ENCODE measurements at regions not wholly inside any gene's neighbourhood (a gene's known extent, or its start where the extent isn't known, plus 50 kb on each side); places are given as distances from the start of the nearest gene placed in this dataset.
"Not testable (repeated sequence)": the region's sequence is repeated elsewhere in the genome, so short reads cannot be mapped to it uniquely, and the experiment has no call there.

DNA sequence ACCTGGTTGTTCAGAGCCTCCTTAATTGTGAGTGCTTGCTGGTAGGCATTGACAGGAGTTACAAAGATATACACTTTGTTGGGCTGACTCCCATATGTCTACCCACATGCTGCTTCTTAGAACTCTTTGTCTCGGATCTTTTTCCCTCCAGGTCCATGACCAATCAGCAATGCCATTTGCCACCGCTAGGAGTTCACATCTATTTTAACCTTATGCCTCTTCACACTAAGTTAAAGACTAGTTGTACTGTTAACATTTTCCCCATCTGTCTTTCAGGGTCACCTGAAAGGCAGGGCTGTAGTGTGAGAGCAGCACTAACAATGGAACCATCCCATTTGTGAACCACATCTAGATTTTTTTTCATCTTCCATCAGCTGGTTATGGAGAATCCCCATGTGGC lies 226.7 kb upstream of the NPY start:
- DNase-seq: no peak

DNA sequence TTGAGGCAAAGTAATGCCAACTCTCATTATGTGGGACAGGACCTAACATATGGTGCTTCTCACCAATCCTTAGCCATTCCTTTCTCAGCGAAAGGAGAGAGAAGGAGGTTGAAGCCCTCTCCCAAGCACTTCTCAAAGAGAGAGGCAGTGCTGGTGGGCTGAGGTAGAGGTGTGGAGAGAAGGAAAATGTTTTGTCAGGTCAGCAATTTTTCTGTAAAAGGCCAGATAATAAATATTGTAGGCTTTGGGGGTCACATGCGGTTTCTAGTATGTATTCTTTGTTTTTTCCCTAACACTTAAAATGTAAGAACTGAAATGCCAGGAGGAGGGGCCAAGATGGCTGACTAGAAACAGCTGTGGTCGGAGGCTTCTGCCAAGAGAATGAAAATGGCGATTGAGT lies 225.0 kb upstream of the NPY start:
- no peak for DNase-seq

DNA sequence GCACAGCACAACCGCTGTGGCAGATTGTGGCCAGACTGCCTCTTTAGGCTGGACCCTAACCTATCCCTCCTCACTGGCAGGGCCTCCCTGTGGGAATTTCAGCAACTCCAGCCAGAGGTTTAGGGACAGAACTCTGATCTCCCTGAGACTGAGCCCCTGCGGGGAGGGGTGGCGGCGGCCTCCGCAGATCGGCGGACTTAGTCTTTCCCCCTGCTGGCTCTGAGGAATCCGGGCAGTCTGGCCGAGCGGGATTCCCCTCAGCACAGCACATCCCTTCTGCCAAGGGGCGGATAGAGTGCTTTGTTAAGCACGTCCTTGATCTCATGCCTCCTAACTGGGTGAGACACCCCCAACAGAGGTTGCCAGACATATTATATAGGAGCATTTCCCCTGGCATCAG lies 224.2 kb upstream of the NPY start:
- no peak for DNase-seq

DNA sequence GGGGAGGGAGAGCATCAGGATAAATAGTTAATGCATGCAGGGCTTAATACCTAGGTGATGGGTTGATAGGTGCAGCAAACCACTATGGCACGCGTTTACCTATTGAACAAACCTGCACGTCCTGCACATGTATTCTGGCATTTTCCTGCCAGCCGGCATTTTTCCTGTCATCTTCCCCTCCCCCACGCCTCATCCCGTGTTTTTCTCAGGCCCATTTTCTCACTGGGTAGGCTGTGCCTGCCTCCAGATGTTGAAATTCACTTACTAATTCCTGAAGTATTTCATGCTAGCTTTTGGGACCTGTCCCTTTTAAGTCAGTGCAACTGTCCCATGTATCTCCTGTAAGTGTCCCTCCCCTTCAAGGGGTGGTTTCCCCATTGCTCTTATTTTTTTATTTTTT lies 220.3 kb upstream of the NPY start:
- DNase-seq: no peak

DNA sequence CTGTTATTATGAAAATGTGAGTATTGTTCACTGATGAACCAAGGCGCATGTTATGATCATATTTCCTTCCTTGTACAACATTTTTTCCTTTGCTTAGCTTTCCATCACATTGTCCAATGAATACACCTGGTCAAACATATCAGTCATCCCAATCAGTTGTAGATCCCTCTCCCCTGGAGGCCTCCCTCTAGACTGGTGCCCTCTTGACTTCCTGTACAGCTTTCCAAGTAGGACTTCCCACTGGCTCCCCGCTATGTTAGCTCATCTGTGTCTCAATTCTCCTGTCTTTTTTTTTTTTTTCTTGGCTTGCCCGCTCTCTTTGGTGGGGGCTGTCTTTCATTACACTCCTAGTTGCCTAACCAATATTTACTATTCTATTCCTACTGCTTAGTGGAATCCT lies 214.2 kb upstream of the NPY start:
- DNase-seq: no peak

DNA sequence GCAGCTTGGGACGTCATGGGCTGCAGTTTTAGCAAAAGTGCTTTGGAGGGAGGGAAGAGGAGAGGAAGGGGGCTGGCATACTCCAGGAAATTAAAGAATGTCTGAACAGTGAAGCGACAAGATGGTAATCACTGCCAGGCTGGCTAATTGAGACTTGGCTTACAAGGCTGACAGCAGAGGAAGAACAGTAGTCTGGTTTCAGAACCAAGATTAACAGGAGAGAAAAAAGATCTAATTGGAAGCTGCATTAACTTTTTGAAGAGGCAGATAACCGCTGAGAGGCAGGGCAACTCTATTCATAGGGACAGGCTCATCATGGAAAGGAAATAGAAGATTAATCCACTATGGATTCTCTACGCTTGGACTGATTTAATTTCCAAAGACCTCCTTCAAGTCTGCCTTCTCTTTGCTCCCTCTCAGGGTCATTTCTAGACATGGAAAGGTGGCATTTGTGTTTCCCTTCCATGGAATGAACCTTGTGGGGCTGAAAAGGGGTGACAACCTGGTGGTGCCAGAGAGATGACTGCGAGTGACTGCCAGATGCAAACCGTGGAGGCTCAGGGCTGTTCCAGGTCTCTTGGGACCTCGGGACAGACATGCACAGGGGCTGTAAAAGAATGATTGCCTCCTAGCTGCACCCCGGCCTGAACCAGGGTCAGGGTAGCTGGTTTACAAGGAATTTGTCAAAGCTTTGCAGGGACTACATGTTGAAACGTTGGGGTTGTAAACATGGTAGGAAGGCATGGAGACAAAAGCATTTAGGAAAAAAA lies 210.2 kb upstream of the NPY start:
- no peak for DNase-seq

DNA sequence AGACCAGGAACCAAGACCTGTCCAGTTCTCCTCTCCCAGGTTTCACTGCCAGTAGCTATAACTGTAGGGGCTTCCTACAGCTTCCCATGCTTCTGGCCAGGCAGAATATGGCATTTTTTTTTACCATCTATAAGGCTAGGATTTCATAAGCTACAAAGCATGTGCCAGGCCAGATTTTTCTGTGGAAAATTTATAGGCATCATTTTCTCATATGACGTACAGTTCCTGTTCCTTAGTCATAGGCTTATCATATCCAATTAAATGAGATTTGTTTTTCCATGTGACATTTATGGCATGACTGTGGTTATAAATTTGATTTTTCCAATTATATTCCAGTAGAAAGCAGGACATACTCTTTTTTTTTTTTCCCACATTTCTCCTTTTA lies 208.6 kb upstream of the NPY start:
- peak; percentile 65 for DNase-seq

DNA sequence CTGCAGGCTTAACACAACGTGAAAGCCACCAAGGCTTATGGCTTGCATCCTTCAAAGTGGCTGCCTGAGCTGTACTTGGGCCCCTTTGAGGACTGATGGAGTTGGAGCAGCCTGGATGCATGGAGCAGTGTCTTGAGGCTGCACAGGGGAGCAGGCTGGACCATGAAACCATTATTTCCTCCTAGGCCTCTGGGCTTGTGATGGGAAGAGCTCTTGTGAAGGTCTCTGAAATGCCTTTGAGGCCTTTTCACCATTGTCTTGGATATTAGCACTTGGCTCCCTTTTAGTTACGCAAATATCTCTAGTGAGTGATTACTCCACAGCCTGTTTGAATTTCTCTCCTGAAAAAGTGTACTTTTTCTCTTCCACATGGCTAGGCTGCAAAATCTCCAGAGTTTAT lies 201.2 kb upstream of the NPY start:
- DNase-seq: no peak

DNA sequence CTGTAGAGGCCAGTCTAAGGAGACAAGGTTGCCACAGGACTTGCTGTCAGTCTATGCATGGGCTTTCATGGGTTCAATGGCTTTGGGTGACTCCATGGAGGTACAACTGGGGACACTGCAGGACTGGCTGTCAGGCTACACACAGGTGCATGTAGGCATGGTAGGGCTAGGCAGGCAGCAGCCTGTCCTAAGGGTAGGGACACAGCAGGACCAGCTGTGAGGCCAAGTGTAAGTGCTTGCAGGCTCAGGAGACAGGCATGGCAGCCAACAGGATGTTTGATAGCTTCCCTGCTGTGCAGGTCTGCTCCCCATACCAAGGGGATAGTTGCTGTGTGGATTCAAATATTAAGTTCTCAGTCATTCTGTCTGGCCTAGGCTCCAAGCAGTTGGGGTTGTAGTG lies 181.0 kb upstream of the NPY start:
- no peak for DNase-seq

DNA sequence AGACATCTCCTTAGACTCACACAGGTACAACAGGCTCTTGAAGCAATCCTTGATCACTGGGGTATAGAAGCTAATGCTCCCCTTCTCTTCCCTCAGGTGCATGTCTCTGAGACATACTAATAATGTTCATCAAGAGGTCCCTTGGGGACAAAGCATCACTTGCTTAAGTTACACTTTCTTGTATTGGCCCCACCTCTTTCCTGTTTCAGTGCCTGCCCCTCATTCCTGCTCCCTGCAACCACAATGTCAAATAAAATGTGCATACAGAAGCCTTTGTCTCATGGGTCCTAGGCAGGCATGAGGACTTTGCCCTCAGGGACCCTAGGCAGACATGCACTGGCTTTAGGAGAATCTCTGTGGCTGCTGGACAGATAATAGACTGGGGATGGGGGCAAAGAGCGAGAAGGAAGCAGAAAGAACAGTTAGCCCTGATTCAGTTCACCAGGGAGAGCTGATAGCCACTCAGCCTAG lies 175.0 kb upstream of the NPY start:
- DNase-seq: no peak

DNA sequence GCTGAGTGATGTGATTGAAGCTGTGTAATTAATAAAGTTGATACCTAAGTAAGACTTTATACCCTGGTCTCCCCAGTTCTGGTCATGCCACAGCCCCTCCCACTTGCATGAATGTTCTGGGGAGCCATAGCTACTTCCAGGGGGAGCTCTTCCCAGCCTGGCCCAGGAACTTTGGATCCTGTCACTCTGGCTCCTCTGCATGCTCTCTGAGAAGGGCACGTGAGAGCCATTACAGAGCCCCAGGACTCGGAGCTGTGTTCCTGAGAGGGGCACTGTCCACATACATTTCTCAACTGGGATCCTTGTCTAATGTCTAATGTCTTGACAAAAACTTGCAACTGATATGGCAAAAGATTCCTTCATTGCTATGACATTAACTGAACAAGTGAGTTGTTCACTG lies 173.9 kb upstream of the NPY start:
- no peak for DNase-seq

DNA sequence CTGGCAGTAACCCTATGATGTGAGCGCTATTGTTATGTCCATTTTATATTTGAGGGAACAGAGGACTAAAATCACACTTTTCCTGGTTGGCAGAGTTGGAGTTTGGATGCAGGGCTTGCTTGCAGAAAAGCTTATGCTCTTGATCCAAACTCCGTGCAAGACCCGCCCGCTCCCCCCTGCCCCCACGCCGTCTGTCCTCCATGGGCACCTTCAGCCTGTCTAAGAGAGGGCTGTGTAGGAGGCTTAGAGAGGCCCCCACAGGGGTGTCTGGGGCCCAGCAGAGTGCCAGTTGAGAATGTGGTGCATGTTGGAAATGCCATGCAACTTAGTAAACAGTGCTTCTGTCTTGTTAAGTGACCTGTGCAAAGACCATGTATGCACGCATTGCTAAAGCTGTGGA lies 170.5 kb upstream of the NPY start:
- no peak for DNase-seq

DNA sequence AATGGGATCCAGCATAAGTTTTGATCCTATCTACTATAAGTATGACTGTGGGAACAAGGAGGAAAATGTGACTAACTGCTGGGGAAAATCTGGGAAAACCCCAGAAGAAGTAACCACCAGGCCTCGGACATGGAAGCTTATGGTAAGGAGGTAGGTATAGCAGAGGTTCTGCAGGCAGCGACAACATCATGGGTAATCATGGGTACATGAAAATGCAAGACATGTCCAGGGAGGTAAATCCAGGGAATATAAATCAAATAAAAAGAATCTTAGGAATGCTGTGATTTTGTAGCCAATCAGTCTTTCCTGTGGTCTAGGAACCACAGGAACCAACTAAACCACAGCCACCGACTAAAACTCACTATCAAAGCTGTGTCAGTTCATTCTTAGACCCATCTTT lies 168.3 kb upstream of the NPY start:
- peak; percentile 48 for DNase-seq

DNA sequence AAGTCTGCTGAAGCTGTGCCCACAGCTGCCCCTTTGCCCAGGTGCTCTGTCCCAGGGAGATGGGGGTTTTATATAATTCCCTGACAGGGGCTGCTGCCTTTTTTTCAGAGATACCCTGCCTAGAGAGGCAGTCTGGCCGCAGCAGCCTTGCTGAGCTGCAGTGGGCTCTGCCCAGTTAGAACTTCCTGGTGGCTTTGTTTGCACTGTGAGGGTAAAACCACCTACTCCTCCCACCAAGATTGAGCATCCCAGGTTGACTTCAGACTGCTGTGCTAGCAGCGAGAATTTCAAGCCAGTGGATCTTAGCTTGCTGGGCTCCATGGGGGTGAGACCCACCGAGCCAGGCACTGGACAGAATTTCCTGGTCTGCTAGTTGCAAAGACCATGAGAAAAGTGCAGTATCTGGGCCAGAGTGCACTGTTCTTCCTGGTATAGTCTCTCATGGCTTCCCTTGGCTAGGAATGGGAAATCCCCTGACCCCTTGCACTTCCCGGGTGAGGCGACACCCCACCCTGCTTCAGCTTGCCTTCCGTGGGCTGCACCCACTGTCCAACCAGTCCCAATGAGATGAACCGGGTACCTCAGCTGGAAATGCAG lies 166.0 kb upstream of the NPY start:
- not testable (repeated sequence) for DNase-seq

DNA sequence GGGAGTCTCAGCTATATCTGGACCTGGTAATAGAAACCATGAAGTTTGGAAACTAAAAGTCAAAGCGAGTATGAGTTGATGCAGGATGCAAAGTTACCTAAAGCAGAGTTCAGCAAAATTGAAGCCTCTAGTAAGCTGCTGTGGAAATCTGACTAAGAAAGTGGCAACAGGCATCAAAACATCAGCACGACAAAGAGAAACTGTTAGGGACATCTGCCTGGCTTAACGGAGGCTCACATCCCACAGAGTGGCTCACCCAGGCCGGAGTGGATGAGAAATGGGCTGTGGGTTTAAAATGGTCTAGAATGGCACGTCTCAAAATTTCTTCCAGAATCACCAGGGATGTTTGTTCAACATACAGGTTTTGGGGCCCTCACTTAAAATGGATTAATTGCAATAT lies 164.1 kb upstream of the NPY start:
- no peak for DNase-seq

DNA sequence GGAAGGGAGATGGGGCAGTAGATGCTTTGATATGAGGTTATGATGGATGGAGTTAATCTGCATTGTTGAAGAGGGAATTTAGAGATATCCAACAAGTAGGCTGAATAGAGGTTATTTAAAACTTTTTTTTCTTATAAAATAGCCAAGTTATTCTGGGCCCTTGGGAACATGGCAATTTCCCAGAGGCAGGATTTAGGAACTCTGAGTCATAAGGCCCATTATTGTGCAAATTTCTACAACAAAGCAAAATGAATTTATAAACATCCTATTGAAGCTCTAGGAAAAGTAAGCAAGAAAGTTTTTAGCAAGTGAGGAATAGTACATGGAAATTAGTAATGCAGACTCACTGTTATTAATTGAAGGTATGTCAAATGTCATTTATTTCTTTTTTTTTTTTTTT lies 160.9 kb upstream of the NPY start:
- no peak for DNase-seq

DNA sequence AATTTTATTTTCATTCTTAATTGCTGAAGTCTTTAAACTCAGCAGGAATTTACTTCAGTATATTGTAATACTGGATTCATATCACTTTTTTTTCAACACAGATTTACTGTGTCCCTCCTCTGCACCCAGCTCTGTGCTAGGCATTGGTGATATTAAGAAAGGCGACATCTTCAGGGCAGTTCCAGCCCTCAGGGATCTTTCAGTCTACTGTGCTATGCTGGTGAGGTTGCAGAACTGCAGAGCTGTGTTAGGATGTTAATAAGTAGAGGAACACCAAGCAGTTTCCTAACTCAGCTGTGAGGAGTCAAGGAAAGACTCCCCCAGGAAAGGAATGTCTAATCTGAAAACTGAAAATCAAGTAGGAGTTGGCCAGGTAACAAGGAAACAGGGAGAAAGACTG lies 158.2 kb upstream of the NPY start:
- no peak for DNase-seq

DNA sequence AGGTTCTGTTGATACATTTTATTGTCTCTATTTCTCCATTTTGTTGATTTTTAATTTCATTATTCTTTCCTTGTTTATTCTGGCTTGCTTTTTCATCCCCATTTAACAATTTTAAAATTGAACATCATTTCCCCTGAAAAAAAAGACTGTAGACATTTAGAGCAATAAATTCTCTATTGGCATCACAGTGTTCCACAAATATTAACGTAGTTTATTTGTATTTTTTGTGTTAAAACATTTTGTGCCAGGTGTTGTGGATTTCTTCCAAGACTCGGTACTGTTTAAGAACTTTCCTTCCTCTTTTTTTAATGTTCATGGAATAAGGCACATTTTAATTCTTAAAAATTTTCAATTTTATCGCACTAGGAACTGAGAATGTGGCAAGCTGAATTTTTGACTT lies 156.1 kb upstream of the NPY start:
- no peak for DNase-seq

DNA sequence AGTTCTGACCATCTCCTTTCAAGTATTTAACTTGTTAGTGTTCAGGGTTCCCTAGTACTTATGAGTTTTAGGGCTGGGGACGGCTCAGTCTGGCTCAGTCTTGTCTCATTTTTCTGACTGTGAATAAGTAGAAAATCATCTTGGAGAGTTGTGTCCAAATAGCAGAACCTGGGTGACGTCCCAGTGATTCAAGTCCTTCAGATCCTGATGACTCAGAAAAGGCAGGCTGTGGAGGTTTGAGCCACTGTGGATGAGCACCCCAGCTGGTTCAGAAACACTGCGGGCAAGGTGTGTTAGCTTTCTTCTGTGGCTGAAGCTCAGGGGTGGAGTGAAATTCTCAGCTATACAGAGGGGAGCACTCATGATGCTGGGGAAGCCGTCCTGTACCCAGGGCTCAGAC lies 154.4 kb upstream of the NPY start:
- peak; percentile 72 for DNase-seq

DNA sequence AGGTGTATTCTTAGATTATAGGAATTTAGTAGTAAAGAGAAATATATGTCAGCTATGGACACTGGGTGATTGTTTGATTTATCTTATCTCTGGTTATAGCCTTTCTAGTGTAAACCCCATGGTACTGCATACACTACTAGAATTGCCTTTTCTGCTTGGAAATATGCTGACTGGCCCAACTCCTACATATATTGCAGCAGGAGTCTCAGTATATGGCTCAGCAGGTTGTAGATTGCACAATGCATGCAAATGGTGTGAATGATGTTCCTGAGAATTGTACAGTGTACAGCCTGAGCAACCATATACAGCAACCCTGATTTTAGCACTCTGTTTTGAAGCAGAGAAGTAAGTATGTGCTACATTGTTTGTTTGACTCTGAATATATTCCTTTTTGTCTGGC lies 153.4 kb upstream of the NPY start:
- DNase-seq: peak; percentile 48

DNA sequence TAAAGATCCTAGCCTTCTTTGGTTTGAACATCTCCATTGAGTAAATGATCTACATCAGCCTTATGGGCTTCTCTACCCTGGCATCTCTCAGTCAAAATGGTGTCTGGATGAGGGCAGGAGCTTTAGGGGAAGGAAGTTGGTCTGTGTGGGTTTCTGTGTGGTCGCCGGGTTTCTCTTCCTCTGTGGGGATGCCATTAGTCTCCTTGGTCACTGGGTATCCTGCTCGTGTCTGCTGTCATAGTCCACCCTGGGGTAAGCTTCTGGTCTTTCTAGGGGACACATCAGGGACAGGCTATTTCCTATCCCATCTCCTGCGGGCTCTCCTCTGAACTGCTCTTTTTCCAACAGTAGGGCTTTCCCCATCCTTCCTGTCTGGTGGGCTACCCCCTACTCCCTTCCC lies 150.3 kb upstream of the NPY start:
- no peak for DNase-seq

DNA sequence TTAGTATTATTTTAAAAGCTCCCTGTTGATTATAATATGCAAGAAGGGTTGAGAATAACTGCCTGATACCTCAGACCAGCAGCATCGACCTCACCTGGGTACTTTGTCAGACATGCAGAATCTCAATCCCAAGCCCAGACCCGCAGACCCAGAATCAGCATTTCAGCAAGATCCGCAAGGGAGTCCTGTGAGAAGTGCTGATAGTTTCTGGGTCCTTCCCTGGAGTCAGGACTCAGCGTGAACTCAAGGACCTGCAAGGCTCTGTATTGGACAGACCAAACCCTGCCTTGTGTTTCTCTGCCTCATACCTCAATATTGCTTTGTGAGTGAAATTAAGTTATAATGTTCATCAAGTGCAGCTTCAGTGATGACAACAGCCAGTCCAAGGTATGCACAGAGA lies 149.5 kb upstream of the NPY start:
- DNase-seq: no peak

DNA sequence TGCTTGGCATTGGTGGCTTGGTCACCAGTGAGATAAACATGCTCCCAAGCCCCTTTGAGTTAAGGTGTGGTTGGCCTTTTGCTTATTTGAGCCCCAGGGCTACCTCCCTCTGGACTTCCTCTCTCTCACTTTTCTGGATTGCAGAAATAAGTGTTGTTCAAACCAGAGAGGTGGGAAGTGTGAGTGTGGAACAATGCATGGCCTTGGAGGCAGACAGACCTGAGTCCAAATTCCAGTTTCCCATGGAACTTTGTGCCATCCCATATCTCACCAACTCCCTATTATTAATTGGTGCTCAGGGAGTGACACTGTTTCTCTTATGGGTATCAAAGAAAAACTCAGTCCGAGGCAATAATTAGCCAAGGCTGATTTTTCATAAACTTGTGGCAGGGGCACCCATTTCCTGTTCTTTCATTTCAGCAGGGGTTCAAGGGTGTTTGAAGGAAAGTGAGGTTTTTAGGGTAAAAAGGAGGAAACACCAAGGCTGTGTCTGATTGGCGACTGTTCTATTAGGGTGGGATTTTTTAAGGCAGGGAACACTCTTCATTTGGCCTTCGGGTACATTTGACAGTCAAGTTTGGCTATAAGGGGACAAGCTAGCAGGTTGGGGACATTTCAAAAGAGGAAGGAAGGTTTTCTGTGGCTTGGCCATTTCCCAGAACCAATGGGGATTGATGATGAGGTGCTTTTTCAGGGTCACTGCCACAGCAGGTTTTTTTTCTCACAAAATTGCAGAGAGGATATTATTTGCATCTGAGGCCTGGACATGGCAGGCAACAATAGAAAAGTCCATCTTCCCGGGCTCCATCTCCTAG lies 148.8 kb upstream of the NPY start:
- no peak for DNase-seq

DNA sequence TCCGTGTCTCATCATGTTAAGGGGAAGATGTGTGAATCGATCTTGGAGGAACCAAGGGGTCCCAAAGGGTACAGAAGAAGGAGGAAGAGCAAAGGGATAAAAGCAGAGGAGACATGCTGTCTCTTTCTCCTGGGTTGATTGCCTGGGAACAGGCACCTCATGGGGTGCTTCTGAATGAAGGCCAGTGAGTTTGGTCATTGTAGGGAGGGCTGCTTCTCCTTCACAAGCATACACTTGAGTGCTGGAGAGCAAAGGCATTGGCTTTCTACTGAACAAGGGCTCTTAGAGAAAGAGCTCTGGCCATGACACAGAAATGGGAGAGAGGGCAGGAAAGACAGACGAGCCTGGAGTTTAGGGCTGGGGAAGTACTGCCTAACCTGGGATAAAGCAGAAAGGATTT lies 146.7 kb upstream of the NPY start:
- no peak for DNase-seq

Measured in NCI-H226 (cell line).